Adrenal gland (tissue), 5 donors: ENCODE measurements at regions not wholly inside any gene's neighbourhood (a gene's known extent, or its start where the extent isn't known, plus 50 kb on each side); places are given as distances from the start of the nearest gene placed in this dataset.

ENCODE experiments used
- POLR2A ChIP-seq, 2 donors: fragments of 450-650 bp; IDR thresholded peaks; one replicate each; pipeline ENCODE4 v1.6.1; 2017; ENCODE audit warnings: antibody characterized with exemption in 2 of 2, mild to moderate bottlenecking in 2 of 2, moderate library complexity in 1 of 2
- TF ChIP-seq, protein P1 (sequence below), 6 experiments: fragments of 450-650 bp in 4 of 6; fragments of 200-600 bp in 2 of 6; sonication (generic) in 1 of 6; IDR thresholded peaks; 1 replicate in 5 of 6; 2 replicates in 1 of 6; pipeline versions ENCODE4 v1.5.1 to v1.8.0; 2016 to 2021; ENCODE audit warnings: antibody characterized with exemption in 6 of 6, mild to moderate bottlenecking in 2 of 6, moderate library complexity in 1 of 6
- donor health status: DM: no; HTN: no; CAD: no.

DNA sequence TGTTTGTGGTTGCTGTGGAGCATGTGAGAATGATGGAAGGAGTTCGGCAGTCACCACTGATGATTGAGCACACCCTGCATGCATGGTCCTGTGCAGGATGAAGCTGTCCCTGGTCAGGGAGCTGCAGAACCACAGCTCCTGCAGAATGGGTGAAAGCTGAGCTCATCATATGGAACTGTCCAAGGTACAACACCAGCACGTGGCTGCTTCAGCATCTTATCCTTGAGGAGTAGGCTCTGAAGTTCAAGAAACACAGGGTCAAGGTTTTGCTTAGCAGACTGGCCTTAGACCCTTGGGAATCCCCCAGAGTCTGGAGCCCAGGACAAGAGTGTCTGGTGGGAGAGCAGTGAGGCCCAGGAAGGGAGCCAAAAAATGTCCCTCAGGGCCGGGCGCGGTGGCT lies 182.4 kb upstream of the LARGE1 start:
- TF ChIP-seq POLR2A (IDR thresholded peaks at IDR 0.05): no peak
- TF ChIP-seq, protein P1, sequence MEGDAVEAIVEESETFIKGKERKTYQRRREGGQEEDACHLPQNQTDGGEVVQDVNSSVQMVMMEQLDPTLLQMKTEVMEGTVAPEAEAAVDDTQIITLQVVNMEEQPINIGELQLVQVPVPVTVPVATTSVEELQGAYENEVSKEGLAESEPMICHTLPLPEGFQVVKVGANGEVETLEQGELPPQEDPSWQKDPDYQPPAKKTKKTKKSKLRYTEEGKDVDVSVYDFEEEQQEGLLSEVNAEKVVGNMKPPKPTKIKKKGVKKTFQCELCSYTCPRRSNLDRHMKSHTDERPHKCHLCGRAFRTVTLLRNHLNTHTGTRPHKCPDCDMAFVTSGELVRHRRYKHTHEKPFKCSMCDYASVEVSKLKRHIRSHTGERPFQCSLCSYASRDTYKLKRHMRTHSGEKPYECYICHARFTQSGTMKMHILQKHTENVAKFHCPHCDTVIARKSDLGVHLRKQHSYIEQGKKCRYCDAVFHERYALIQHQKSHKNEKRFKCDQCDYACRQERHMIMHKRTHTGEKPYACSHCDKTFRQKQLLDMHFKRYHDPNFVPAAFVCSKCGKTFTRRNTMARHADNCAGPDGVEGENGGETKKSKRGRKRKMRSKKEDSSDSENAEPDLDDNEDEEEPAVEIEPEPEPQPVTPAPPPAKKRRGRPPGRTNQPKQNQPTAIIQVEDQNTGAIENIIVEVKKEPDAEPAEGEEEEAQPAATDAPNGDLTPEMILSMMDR (IDR thresholded peaks at IDR 0.05): no peak
